ENCODE measurements at regions not wholly inside any gene's neighbourhood (a gene's known extent, or its start where the extent isn't known, plus 50 kb on each side); places are given as distances from the start of the nearest gene placed in this dataset.

GRCh38 chr11:16460508-16460907, 104.2 kb upstream of the SOX6 start:
- FAIRE-seq (no peak), ATAC-seq (no peak), DNase-seq (ENCODE audit: low read depth in 1 of 2, low spot score in 1 of 2) (no peak)
- Histone ChIP-seq H3K4me1 (no peaks in the 10 kb centered on the region), H3K4me2 (no peak overlapping the region), H3K27ac (no peak overlapping the region), H3K9me3 (no peaks in the 10 kb centered on the region), H3K4me3 (no peak overlapping the region)
- CTCF ChIA-PET = no interaction called here
- POLR2A ChIA-PET = no interaction called here
- TF ChIP-seq ELK1 (IDR thresholded peaks at IDR 0.05; ENCODE audit: low read depth, low read length) (no peak), NPAS2 (CRISPR knock-in tag; IDR thresholded peaks at IDR 0.05; ENCODE audit: borderline replicate concordance) (no peak), ESRRA (IDR thresholded peaks at IDR 0.05; ENCODE audit: borderline replicate concordance, low read length) (no peak), BHLHE40 (IDR thresholded peaks at IDR 0.05; ENCODE audit: low read depth, low read length) (no peak), USF2 (IDR thresholded peaks at IDR 0.05) (no peak), RCOR1 (IDR thresholded peaks at IDR 0.05; ENCODE audit: low read depth, low read length) (no peak), MAFK (IDR thresholded peaks at IDR 0.05; ENCODE audit: partially characterized antibody) (no peak)
- TF ChIP-seq, protein P1, sequence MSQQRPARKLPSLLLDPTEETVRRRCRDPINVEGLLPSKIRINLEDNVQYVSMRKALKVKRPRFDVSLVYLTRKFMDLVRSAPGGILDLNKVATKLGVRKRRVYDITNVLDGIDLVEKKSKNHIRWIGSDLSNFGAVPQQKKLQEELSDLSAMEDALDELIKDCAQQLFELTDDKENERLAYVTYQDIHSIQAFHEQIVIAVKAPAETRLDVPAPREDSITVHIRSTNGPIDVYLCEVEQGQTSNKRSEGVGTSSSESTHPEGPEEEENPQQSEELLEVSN (IDR thresholded peaks at IDR 0.05; ENCODE audit: borderline replicate concordance, low read depth) = no peak

GRCh38 chr11:16456366-16456765, 100.0 kb upstream of the SOX6 start:
- DNase-seq (ENCODE audit: low read depth in 1 of 2, low spot score in 1 of 2) (no peak), FAIRE-seq (no peak), ATAC-seq (no peak)
- ChIA-PET CTCF (no interaction called here), POLR2A (no interaction called here)
- WGBS (ENCODE audit: missing lambda C conversion rate) = 39% methylated on average over 2 of the region's 2 CpGs
- Histone ChIP-seq H3K4me2 (no peak overlapping the region), H3K27ac (no peak overlapping the region), H3K9me3 (no peaks in the 10 kb centered on the region), H3K4me3 (no peak overlapping the region), H3K4me1 (no peaks in the 10 kb centered on the region)
- TF ChIP-seq BCL3 (IDR thresholded peaks at IDR 0.05) (no peak), ESRRA (IDR thresholded peaks at IDR 0.05; ENCODE audit: borderline replicate concordance, low read length) (no peak), CBX8 (IDR thresholded peaks at IDR 0.05) (no peak), CEBPB (IDR thresholded peaks at IDR 0.05) (no peak), SREBF2 (IDR thresholded peaks at IDR 0.05) (no peak), CTCF (IDR thresholded peaks at IDR 0.05) (no peak), JUNB (IDR thresholded peaks at IDR 0.05) (no peak), HDAC2 (IDR thresholded peaks at IDR 0.05) (no peak), JUN (IDR thresholded peaks at IDR 0.05) (no peak), HOXB5 (CRISPR knock-in tag; IDR thresholded peaks at IDR 0.05) (no peak), HES2 (IDR thresholded peaks at IDR 0.05) (no peak), MAZ (IDR thresholded peaks at IDR 0.05; ENCODE audit: borderline replicate concordance, low read depth, low read length) (no peak), POLR2A (IDR thresholded peaks at IDR 0.05; ENCODE audit: low read length) (no peak)
- TF ChIP-seq, protein P1 (IDR thresholded peaks at IDR 0.05; ENCODE audit: borderline replicate concordance, low read depth) = no peak
- TF ChIP-seq, protein P2, sequence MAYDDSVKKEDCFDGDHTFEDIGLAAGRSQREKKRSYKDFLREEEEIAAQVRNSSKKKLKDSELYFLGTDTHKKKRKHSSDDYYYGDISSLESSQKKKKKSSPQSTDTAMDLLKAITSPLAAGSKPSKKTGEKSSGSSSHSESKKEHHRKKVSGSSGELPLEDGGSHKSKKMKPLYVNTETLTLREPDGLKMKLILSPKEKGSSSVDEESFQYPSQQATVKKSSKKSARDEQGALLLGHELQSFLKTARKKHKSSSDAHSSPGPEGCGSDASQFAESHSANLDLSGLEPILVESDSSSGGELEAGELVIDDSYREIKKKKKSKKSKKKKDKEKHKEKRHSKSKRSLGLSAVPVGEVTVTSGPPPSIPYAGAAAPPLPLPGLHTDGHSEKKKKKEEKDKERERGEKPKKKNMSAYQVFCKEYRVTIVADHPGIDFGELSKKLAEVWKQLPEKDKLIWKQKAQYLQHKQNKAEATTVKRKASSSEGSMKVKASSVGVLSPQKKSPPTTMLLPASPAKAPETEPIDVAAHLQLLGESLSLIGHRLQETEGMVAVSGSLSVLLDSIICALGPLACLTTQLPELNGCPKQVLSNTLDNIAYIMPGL (CRISPR knock-in tag; IDR thresholded peaks at IDR 0.05; ENCODE audit: borderline replicate concordance) = no peak

Data from A549 (cell line).